ENCODE measurements at regions not wholly inside any gene's neighbourhood (a gene's known extent, or its start where the extent isn't known, plus 50 kb on each side); places are given as distances from the start of the nearest gene placed in this dataset.

DNA sequence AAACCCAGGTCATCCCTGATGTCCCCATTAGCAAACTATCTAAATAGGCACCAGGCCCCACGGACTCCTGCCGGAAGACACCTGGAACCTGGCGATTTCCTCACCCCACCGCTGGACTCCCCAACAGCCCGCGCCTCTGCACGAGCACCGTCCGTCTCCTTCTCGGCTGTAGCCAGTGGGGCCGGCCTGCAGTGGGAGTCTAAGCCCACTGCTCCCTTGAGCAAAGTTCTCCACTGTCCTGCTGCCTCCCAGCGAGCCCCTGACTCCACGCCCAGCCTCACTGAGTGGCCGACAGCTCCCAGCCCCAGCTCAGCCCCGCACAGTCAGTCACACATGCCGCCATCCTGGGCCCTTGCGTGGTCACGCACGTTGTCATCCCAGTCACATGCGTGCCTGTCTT, 211.3 kb upstream of the PPP2R2D start:
- no peak for DNase-seq

DNA sequence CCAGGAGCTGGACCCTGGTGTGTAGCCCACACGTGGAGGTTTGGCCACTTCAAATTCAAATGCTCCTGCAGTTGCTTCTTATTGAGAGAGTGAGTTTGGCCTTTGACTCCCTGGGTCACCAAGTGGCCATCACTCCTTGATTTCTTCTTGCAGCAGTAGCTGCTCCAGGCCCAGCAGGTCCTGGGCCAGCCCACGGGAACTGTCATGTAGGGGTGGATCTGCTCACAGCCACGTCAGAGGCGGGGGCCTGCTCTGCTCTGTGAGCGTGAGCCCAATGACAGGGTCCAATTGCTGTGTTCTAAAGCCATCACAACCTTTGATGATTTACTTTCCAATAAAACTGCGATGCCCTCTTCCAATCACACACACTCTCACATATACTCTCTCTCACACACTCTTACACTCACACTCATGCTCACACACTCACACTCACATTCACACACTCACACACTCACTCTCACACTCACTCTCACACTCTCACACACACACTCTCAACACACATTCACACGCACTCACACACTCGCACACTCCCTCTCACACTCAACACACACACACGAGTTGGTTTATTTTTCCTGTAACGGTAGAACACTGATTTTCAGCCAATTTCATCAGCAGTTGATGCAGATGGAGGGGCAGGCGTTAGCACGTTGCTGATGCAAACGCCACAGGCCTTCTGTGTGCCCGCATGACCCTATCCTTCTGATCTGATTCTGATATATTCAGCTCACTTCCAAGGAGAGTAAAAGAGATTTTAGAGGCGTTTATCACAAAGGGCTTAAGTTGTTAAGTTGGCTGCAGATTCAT, 210.7 kb upstream of the PPP2R2D start:
- no peak for DNase-seq

DNA sequence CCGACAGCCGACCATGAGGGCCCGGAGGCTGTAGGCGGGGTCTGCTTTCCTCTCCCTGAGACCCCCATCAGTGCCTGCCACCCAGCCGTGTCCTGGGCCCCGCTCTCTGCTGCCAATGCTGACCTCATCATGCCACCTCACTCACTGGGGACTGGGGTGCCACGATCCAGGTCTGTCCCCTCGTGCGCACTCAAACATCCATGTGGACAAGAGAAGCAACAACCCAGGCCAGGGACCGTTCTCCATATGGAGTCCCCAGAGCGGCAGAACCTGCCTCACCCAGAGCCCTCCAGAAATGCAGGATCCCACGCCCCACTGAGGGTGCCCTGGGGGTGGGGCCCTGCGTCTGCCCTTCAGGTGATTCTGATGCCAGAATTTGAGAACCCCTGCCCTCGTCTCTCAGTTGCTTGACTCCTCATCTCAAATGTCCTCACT, 210.0 kb upstream of the PPP2R2D start:
- no peak for DNase-seq

DNA sequence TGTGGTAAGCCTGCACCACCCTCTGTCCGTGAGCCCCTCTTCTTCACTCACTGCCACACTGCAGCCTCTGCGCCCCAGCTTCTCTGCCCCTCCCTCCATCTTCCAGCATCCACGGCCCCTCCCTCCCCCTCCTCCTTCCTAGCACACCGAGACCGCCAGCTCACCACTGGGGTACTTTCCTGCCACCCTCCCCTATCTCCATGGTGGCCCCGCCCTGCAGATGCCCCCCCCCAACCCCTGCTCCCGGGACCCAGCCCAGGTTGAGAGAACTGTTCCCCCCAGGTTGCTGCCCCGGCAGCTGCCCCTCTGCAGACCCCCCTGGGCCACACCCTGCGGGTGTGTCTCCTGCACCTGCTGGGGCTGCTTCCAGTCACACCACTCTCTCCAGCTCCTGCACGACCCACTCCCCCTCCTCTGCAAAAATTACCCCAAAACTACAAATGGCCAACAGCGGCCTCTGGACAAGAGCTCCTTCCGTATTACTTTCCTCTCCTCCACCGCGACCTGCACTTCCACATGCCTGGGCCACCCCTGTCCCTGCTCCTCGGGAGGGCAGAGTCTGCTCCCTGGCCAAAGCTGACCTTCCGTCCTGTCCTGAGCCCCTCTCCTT, 209.2 kb upstream of the PPP2R2D start:
- DNase-seq, result no peak

DNA sequence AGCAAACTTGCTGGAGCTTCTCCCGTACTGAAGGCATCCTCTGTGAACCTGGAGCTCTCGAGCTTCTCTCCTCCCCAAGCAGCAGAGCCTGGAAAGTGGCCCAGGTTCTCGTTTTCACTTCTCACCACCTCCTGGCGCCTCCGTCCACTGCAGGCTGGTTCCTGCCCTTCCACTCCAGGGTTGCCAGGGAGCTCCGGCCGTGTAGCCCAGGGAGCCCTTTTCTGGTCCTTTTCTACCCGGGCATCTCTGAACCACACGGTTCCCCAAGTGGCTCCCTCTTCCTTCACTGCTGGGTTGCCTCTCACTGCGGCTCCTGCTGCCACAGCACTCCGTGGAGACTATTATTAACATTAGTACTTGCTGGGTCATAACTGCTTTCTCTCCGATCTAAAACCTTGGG, 208.6 kb upstream of the PPP2R2D start:
- no peak for DNase-seq

DNA sequence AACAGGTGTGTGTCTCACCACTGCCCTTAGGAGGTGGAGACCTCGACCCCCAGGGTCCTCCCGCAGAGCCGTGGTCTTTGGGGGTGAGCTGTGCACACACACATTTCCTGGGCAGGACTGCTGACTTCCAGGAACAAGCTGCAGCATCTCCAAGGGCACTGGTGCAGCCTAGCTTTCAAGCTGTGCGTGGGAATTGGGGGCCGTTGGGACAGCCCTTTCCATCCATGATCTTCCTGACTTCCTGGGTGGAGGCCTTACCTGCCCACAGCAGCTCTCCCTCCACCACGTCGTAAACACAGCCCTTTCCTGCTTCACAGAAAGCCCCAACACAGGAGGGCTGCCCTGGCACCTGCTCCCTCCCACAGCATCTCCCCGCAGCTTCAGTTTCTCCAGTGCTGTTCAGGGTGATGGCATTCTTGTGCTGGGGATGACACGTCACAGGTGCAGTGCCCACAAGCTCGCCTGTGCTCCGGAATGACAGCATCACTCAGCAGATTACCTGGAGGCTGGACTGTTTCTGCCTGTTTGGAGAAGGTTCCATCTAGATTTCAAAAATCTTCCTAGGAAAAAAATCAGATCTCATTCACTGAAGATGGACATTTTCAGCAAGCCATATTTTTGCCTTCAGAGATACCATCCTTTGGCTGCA, 208.0 kb upstream of the PPP2R2D start:
- DNase-seq, result no peak

DNA sequence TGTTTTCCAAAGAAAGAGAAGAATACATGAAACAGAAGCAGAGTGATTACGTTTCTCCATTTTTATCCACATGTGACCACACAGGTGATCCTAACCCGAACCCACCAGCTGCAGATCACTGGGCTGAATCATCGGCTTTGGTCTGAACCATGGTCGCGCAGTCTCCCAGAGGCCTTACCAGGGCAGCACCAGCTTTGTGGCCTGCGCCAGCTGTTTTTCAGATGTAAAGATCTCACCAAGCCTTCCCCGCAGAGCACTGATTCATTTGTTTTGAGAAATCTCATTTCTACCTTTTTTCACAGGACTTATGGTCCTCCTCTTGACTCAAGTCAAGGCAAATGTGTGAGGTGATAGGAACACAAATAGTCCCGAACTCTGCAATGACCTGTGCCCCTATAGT, 207.0 kb upstream of the PPP2R2D start:
- DNase-seq, result no peak

DNA sequence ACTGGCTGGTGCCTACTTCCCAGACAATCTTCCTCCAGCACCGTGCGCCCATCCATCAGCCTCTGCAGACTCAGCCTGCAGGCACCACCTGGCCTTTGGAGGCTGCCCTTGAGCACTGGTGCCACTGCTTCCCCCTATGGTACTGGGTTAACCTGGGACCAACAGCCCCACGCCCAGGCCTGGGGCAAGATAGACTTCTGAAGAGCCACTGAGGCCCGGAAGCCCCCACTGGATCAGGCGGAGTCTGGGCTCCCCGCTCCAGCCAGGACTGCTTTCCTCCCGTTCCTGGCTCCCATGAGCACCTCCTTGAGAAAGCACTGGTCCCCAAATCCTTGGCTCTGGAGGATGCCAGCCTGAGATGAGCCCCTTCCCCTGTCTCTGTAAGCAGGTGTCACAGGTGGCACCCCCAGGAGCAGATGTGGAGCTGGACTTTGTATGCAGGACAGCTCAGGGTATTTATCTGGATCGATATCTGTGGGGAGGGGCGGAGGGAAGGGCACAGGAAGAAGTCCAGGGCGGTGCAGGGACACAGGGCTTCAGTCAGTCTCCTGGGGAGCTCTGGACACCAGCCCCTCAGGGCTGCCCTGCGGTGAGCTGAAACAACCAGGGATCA, 206.5 kb upstream of the PPP2R2D start:
- no peak for DNase-seq

DNA sequence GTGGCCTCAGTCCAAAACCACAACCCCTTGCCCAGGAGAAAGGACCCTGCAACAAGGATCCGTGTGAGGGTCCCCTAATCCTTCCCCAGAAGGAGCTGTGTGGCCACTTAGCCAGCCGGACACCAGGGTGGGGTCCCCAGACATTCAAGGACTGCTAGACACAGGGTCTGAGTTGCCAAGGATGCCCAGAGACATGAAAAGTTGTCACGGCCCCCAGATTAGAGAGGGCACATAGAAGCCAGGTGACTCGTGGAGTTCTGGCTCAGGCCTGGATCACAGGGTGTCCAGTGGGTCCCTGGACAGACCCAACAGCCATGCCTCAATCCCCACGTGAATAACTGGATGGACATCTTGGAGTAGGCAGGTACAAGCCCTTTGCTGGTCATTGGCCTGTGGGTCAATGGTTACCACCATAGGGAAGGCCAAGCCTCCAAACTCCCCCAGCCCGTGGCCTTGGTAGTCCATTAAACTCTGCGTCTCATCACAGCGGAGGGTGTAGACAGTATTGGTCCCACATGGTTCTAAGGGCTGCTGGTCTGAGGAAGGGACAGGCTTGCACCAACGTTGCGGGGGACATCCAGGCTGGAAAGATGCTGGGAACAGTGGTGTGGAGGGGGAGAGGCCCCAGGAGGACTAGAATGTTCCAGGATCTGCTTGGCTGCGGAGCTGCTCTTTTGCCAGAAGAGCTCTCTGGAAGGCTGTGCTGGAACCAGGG, 205.9 kb upstream of the PPP2R2D start:
- DNase-seq, result no peak

DNA sequence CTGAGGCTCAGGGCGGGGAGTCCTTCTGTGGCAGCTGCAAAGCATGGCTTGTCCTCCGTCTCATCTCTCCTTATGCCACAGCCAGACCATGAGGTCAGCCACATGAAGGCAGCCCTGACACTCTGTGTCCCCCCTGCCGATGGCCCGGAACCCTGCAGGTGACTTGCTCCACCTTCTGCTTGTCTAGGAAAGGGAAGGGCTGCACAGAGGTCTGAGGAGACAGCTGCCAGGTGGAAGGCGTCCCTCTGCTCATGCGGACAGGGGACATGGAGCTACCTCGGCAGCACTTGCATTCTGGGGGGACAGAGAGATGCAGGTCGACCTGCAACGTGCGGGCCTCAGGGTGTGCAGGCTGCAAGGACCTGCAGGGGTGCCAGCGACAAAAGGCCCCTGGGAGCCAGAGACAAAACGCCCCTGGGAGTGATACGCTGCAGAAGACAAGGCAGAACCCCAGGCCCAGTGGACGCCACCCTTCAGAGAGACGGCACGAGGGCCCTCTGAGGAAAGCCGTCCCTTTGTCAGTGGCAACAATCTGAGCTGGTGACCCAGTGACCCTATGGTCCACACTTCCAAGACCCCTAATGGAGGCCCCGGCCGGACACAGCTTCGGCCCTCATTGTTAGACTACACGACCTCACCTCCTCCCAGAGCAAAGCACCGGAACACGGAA, 205.2 kb upstream of the PPP2R2D start:
- DNase-seq, result no peak

DNA sequence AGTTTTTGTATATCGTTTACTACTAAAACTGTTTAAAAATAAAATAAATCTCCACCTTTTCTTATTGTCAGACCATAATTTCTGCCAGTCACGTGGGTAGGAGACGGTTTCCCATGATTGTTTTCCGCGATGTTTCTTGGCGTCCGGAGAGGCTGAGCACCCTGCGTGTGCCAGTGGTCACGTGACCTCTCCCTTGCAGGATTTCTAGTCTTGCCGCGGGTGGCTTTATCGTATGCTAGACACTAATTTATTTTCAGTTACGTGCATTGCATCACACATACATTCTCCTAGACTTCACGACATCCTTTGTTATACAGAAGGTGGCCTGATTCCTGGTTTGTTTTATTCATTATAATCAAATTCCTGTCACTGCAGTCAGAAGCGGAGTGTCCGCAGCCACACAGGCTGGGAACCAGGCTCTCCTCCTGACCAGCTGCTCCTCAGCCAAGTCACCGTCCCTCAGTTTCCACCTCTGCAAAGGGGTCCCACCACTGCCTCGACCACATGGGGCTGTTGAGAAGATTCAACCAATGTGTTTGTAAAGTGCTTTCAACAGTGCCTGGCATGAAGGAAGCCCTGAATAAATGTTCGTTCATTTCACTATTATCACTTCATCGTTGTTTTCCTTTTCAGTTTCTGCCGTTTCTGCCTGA, 203.2 kb upstream of the PPP2R2D start:
- no peak for DNase-seq

DNA sequence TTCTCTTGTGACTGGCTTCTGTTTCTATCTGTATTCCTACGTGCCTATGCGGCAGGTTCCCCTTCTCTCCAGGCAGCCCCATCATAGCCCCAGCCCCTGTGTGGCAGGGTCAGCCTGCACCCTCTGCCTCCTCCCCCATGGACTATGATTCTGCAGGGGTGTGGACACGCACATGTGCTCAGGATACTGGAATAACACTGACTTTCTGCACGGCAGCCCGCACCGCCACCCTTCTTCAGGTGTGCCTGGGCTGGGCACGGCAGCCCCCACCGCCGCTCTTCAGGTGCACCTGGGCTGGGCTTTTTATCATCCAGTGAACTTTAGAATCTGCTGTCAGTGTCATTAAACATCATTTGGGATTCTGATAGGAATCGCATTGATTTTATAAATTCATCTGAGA, 202.6 kb upstream of the PPP2R2D start:
- no peak for DNase-seq

DNA sequence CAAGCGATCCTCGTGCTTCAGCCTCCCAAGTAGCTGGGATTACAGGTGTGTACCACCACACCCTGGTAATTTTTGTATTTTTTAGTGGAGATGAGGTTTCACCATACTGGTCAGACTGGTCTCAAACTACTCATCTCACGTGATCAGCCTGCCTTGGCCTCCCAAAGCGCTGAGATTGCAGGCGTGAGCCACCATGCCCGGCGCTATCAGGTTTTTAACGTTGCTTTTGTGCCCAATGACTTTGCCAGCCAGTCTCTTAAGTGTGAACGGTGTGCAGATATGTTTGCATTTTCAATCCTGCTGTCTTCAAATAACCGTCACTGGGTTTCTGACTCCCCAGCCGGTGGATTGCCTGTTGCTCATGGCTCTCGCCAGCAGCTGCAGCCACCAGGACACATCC, 201.8 kb upstream of the PPP2R2D start:
- no peak for DNase-seq

DNA sequence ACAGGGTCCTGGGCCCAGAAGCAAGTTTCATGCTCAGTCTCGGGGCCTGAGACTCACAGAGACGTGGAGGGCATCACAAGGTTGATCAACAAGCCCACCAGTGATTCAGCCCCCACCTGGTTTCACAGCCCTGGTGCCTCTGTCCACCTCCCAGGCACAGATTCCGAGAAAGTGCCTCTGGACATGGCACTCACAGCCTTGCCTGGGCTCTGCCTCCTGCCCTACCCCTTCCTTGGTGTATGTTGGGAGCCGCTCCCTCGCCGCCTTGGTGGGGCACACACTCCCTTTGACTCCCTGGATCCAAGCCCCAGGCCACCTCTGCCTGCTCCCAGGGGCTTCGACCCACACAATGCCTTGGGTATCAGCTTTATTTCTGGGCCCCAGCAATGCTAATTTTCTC, 200.8 kb upstream of the PPP2R2D start:
- no peak for DNase-seq

DNA sequence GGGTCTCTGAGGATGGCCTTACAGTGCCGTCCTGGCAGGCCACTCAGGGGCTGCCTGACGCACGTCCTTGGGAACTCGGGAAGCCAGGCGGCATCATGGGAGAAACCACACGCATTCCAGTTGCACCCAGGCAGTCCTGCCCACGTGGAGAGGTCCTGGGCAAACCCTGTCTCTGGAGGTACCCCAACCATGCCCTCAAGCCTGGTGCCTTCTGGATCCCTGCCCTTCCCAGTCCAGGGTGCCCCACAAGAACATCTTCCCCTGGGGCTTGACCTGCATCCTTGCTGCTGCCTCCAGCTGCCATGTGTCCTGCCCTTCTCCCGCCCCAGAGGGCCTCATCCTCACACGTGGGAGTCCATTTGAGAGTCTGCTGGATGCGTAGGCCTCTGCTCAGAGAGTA, 200.3 kb upstream of the PPP2R2D start:
- no peak for DNase-seq

DNA sequence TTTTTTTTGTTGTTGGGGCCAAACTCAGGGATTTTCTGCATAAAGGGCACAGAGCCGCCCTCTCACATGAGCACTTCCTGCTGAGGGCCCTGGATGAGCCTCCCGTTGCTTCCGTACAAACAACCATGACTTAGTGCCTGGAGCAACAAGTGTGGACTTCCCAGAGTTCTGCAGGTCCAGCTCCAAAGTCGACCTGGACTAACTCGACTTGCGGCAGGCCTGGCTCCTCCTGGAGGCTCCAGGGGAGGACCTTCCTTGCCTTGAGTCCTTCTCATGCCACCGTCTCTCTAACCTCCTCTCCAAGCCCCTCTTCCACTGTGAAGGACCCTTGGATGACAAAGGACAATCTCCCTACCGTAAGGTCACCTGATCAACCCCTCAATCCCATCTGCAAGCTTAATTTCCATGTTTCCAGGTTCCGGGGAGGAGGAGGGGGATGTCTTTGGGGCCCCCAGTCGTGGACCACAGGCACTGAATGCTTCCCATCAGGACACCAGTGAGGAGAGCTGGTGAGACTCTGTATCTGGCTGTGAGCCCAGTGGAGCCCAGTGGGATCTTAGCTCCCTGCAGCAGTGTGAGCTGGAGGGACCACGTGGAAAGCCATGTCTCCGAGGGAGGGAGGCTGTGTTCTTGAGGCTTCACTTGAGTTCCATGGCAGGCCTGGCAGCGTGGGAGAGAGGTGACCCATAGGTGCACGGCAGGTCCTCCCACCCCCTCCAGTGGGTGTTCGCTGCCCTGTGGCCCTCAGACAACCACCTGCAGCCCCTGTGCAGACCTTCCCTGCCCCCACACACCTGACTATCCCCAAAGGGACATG, 199.5 kb upstream of the PPP2R2D start:
- no peak for DNase-seq

DNA sequence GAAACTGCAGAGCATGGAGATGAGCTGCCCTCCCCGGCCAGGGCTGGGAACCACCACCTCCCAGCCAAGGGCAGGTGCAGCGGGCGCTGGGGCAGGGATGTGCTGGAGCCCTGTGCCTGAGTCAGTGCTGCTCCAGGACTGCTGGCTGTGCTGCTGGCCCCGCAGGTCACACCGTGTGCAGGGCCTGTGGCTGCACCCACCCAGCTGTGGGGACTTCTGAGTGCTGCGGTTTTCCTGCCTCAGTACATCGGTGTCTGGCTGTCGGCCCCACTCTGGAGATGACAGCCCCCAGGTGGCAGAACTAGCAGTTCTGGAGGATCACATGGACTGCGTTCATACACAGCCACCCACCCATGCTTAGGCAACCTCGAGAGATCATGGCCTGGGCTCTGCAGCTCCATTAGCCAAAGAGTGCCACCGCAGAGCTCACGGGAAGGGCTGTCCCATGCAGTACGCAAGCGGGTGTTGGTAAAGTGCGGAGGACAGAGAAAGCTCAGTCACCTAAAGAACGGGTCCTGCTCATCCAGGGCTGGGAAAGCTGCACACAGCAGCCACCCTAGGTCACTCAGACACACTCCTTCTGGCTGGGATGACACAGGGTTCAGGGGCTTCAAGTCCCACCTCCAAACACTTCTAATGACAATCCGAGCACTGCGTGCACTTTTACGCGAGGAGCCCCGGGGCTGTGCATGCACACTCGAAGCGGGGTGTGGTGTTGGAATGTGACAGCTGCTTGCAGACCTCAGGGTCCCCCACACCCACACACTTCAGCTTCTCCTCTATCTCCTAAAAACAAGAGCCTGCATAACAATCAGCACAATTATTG, 198.1 kb upstream of the PPP2R2D start:
- no peak for DNase-seq

DNA sequence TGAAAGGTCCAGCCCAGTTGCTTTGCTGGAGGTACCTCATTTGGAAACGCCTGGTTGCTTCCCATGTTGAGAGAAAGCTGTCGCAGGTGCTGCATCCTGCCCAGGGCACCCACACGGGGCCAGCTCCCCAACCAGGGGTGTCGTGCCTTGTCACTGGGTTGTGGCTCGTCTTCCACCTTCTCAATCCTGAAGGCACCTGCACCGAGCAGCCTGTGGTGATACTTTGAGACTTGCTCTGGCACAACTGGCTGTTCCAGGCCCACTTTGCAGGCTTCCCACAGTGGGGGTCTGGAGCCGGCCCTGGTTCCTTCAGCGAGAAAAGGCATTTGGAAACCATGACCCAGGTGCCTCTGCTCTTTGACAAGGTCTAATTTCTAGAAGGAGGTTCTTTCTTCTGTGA, 197.3 kb upstream of the PPP2R2D start:
- DNase-seq, result no peak

DNA sequence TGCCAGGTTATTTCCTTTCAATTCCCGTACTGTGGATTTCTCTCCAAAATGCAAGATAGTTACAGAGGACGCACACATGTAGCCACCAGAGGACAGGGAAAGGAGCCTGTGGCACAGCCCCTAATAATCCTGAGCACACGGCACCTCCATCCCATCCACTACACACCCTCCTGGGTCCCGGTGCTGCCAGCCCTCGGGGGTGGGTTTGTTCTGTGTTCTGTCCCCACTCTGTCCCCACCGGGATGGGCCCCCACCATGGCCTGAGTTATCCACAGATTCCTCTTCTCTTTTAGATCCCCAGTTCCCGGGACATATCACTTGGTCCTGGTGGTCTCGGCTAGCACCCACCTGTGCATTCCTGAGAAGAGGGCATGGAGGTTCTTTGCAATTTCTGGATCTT, 196.9 kb upstream of the PPP2R2D start:
- no peak for DNase-seq
